GM18507 (cell line): ENCODE measurements at regions not wholly inside any gene's neighbourhood (a gene's known extent, or its start where the extent isn't known, plus 50 kb on each side); places are given as distances from the start of the nearest gene placed in this dataset.
A peak's percentile ranks its signal among the peaks of the same experiment; 100 is the strongest.
"Not testable (repeated sequence)": the region's sequence is repeated elsewhere in the genome, so short reads cannot be mapped to it uniquely, and the experiment has no call there.

ENCODE experiments used
- DNase-seq: peaks from one replicate; pipeline ENCODE4 v3.0.0; 2011; ENCODE audit warnings: low read depth; ENCODE audit not compliant: insufficient read length; ENCODE audit errors: extremely low spot score
- FAIRE-seq: peaks from 2 replicates; lab custom pipeline; 2011; peaks lifted over from hg19 to GRCh38; lab: Jason Lieb, UNC

DNA sequence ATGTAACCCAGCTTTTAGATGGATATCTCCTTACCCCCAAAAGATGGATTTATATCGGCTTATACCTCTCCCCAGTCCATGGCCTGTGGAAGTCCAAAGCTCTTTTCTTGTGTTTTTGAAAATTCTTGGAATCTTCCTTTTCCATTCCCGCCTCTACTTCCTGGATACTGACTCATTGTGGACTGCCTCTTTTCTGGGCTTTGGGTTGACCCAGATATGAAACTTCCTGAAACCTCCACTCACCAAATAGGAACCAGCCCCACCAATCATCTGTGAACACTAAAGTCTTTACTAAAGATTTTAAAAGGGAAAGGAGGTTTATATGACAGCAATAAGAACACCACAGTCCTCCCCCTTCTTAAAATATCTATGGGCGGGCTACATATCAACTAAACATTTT is 163.4 kb upstream of the SYN3 start:
- no peak for FAIRE-seq

DNA sequence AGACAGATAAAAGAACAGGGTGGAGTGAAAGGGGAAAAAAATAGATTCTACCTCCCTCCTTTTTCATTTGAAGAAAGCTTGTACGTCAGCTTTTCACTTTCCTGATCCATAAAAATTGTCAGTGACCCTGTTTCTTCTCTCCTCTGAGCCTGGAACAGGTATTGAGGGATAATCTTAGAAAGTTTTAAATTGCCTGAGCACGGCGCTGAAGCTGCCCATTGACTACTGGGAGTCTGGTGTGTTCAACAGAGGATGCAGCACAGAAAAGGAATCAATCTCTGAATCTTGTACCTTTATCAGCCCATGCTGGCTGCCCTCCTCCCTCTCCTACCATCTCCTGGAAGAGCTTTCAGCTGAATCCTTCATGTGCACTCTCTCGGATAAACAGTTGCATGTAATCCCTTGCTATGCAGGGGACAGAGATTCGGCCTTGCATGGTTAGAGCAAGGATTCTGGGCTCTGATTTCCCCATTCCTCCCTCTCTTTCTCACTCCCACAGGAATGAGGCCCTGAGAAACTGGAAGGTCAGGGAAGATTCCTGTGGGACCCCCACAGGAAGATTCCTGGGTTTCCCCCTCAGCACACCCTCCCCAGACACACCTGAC is 162.4 kb upstream of the SYN3 start:
- FAIRE-seq (no peak), DNase-seq (no peak)

More for the DNA sequence above, 163.4 kb upstream of the SYN3 start:
- no peak for DNase-seq

DNA sequence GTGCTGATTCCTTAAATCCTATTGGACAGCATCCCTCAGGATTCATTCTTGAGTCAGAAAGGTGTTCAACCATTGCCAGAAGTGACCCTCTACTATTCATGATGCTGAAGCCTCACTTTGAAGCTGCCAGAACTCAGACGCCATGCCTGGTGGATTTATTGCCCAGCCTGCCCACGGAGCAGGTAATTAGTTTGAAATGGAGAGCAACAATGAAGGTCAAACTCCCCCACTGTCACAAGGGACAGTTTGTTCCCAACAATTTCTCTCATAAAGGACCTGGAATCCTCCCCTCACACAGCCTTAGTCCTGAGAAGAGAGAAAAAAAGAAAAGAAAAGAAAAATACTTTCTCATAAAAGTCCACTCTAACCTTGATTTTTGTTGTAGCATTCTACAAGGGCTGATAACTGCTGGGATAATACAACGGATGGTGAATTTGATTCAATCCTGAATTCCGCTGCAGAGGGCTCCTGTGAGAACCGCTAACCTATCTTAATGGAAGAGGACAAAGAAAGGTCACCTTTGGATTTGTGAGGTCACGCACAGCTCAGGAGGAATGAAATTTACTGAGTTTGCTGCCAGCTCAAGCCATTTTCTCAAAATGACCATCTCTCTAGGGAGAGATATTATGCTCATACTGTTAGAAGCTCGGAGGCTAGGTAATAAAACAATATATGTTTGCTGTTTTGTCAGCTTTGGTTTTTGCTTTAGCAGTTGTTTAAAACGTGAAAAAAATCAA is 161.6 kb upstream of the SYN3 start:
- no peak for FAIRE-seq
- DNase-seq = no peak

DNA sequence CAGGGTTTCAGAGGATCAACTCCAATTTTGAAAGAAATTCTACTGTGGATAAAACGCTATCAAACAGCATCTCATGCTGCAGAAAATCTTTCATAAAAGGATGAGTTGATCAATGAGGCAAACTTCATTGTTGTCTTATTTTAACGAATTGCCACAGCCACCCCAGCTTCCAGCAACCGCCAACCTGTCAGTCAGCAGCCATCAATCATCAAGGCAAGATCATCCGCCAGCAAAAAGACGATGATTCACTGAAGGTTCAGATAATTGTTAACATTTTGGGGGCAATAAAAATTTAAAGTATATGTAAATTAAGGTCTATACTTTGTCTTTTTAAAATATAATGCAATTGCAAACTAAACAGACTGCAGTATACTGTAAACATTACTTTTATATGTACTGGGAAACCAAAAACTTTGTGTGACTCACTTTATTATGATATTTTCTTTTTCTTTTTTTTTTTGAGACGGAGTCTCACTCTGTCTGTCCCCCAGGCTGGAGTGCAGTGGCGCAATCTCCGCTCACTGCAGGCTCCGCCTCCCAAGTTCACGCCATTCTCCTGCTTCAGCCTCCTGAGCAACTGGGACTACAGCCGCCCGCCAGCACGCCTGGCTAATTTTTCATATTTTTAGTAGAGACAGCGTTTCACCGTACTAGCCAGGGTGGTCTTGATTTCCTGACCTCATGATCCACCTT is 155.3 kb upstream of the SYN3 start:
- DNase-seq (no peak), FAIRE-seq (no peak)

DNA sequence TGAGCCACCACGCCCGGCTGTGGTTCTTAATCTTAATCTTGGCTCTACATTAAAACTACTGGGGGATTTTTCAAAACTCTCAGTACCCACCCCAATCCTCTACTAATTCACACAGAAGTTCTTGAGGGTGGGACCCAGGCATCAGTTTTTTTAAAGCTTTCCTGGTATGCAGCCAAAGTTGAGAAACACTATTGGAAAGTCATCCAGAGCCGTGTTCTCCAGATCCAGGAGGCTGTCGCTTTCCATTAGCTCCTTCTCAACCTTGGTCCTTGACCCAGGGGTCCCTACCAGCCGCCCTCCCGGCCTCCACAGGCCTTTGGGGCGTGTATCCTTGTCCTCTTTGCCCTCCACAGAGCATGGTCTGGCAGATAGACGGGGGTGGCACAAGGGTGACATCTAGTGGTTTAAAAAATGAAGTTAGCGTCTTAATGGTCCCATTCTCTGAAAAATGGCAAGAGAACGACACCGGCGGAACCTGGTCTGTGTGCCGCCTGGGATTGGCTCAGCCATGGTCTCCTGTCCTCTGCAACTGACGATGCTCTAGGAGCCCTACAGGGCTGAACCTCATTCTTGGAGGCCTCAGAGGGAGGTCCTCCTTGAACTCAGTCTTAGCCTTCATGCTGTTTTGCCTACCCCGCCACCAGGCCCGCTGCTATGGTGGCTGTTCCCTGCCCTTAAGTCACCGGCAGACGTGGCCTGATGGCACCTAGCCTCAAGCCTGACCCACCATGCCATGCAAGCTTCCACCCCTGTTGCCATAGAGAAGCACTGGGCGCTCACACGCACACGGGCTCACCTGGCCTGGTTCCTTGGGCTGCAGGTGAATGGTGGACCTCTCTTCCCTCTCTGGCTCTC is 152.0 kb upstream of the SYN3 start:
- FAIRE-seq (peak; percentile 83), DNase-seq (peak; percentile 59)

DNA sequence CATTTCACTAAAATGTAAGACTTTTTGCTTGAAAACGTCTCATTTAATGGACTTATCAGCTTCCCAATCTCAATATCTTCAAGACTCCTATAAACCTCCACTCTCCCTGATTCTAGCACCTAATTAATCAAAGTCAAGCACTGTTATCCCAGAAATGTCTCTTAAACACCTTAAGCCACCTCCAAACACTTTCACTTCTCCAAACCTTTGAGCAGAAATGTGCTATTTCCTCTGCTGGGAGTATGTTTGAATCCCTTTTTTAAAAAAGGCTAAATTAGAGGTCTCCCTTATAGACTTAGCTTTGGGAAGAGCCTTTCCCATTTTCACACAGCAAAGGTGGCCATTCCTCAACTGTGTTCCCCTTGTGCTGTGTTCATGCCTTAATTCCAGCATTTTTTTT is 146.2 kb upstream of the SYN3 start:
- FAIRE-seq = no peak
- DNase-seq = no peak

DNA sequence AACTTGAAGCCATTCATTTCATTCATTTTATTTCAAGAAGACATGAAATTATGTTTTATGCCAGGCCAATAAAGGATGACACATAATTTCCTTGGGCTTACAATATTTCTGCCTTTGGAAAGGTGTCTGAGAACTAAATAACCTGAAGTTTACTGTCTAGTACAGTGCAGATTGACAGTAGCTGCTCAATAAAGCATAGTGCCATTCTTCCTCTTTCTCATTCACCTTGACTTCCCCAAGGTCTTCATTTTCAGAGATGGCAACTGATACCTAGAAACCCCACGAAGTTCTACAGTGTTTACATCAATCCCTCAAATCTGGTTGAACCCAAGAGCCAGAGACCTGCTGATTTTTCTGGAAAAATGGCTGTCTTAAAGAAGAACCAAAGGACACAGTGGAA is 144.3 kb upstream of the SYN3 start:
- FAIRE-seq = no peak
- DNase-seq = no peak

DNA sequence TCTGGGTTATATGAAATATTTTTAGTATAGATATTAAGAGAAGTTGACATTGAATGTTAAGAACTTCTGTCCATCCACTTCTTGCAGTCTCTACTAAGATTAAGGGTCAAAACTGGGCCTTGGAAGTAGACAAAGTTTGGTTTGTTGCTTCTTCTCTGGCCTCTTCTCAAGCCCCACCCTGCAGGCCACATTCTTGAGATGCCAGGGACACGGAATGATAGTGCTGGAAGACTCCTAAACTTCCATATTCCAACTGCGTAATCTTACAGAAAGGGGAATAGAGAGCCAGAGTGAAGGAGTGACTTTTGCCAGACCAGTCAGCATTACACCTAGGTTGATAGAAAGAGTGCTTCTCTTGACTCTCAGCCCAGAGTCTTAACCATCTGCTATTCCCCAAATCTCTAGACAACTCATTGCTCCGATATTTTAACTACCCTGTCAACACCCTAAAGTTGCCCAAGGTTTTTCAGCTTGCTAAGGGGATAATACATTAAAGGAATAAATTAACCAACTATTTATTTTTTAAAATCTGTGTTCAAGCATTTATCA is 136.4 kb upstream of the SYN3 start:
- FAIRE-seq = no peak
- DNase-seq = no peak

DNA sequence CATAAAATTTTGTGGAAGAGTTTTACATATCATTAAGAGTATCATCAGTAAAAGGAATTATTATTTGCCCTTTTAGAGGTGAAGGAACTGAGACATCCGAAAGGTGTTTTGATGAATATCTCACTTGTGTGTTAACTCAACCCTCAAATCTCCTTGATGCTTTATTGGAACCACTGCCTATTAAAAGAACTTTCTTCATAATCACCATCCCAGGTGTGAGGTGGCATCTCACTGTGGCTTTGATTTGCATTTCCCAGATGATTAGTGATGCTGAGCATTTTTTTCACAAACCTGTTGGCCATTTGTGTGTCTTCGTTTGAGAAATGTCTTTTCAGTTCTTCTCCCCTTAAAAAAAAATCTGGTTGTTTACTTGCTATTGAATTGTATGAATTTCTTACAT is 134.0 kb upstream of the SYN3 start:
- no peak for FAIRE-seq
- DNase-seq = no peak

DNA sequence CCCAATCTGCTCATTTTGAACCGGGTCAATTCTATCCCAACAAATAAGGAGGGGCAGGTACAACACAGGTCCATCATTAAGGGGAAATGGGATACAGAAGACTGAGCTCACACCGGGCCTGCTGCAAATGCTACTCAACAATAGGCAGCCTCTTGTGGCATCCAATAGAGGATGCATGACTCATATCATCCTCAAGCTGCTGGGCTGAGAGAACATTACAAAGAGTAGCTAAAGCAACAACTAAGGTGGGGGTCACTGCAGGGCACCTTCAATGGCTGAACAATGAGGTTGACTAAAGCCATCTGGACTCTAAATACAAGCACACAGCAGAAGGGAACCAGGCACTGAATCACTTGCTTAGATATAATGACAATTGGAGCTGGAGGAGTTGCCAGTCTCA is 130.1 kb upstream of the SYN3 start:
- DNase-seq (no peak), FAIRE-seq (no peak)

DNA sequence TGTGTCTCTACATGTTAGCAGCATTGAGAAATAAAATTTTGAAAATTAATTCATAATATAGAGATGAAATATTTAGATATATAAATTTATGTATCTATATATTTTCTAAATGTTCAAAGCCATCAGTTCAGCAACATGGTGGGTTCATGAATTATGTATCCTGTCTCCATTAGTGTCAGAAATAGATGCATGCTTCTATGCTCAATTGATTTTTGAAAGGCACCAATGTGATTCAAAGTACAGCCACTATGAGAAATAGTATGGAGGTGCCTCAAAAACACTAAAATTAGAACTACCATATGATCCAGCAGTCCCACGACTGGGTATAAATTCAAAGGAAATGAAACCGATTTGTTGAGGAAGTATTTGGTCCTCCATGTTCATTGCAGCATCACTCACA is 128.6 kb upstream of the SYN3 start:
- DNase-seq = no peak
- no peak for FAIRE-seq

DNA sequence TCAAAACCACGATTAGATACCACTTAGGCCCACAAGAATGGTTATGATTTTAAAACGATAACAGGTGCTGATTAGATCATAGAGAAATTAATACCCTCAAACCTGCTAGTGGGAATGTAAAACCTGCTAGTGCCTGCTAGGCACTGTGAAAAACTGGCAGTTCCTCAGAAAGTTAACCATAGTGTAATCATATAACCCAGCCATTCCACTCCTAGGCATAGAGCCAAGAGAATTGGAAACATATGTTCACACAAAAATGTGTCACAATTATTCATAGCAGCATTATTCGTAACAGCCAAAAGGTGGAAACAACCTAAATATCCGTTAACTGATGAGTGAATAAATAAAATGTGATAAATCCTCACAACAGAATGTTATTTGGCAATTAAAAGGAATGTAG is 122.2 kb upstream of the SYN3 start:
- FAIRE-seq (no peak), DNase-seq (no peak)

DNA sequence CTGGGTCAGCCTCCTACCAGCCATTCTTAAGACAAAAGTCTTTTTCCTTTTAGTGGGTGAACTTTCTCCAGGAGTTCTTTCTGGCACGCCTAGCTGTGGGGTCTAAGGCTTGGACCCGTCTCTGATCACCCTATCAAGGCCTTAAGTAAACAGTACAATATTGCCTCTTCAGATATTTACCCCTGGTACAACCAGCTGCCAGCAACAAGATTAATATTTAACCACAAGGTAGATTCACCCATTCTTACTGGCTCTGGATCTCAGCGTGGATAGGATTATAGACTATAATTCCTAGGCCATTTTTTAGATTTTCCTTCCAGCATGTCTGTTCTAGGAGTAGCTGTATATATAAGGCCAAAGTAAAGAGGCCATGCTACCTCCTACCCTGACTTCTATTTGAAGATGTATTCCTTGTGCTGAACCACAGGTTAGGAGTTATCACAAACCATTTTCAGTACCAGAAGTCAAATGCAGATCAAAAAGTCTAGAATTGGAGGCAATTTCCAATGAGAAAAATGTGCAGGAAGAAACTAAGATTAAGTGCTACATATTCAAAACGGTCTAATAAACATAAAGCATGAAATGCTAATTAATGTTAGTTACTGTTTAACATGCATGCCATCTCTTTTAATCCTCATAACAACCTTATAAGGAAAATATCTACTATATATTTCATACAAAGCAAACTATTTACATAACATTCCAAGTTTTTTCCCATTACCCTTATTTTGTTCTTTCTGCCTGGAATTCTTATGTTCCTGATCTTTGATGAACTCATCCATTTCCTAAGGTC is 110.0 kb upstream of the SYN3 start:
- no peak for FAIRE-seq
- DNase-seq = no peak

DNA sequence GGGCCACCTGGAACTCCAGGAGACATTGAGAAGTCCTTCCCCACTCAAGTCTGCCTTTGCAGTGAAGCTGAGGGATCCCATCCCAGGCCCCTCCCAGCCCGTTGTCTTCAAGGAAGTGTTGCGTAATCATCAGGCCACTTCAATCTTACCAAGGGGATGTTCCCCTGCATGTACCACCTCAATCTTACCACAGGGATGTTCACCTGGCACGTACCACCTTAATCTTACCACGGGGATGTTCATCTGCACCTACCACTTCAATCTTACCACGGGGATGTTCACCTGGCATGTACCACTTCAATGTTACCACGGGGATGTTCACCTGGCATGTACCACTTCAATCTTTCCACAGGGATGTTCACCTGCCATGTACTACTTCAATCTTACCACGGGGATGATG is 108.0 kb upstream of the SYN3 start:
- DNase-seq = no peak
- no peak for FAIRE-seq

DNA sequence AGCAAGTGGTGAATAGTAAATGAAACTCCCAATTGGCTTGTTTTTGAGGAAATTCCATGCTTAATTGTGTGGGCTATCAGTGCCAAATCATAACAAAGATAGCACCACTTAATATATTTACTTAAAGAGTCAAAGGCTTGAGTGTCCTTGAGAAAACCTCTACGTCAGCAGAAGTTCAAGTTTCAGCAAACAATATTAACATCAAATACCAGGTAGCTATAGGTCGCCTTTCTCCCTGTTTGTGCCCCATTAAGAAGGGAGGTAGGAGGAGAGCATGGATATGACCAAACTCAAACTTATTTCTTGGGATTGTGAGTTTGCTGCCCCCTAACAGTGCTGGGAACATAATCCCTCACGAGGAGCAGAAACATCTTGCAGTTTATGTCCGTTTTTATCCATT is 105.6 kb upstream of the SYN3 start:
- no peak for DNase-seq
- no peak for FAIRE-seq

DNA sequence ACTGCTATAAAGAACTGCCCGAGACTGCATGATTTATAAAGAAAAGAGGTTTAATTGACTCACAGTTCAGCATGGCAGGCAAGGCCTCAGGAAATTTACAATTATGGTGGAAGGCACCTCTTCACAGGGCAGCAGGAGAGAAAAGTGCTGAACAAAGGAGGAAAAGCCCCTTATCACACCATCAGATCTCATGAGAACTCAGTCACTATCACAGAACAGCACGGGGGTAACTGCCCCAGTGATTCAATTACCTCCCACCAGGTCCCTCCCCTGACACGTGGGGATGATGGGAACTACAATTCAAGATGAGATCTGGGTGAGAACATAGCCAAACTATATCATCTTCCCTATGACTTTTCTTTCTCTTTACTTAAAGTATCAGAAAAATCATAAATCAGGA is 104.0 kb upstream of the SYN3 start:
- DNase-seq = no peak
- no peak for FAIRE-seq

DNA sequence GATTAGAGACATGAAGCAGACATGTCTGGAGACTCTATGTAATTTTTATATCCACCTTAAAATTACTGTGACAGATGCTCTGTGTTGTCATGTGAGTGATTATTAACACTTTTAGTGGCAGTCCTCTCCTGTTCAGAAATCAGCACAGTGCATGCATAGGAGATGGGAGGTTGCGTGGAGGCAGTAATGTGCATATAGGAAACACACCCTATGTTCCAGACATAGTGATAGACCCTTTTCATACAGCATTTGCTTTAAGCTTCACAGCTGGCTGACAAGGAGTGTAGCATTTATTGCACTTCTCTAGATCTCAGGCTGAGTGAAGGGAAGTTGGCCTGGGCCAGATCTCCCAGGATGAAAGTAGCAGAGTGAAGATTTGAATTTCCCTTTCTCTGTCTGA is 102.3 kb upstream of the SYN3 start:
- DNase-seq (no peak), FAIRE-seq (no peak)

DNA sequence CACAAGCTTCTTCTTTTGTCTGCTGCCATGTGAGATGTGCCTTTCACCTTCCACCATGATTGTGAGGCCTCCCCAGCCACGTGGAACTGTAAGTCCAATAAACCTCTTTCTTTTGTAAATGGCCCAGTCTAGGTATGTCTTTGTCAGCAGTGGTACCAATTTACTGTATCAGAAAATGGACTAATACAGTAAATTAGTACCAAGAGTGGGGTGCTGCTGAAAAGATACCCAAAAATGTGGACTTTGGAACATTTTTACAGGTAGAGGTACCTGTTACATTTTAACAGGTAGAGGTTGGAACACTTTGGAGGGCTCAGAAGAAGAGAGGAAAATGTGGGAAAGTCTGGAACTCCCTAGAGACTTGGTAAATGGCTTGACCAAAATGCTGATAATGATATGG is 96.8 kb upstream of the SYN3 start:
- DNase-seq, FAIRE-seq: not testable (repeated sequence)

DNA sequence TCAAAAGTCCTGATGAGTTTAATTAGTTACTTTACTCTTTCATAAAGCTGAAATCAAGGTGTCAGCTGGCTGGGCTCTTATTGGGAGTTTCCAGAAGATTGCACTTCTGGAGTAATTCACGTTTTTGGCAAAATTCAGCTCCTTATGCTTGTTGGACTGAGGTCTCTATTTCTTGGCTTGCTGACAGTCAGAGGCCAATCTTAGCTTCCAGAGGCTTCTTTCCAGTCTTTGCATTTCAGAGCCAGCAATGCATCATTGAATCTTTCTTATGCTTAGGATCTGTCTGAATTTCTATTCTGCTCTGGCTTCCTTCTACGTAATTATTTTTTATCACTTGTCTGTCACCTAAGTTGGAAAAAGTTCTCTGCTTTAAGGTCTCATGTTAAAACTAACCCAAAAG is 91.4 kb upstream of the SYN3 start:
- DNase-seq (no peak), FAIRE-seq (no peak)
